ENCODE measurements at regions not wholly inside any gene's neighbourhood (a gene's known extent, or its start where the extent isn't known, plus 50 kb on each side); places are given as distances from the start of the nearest gene placed in this dataset.

DNA sequence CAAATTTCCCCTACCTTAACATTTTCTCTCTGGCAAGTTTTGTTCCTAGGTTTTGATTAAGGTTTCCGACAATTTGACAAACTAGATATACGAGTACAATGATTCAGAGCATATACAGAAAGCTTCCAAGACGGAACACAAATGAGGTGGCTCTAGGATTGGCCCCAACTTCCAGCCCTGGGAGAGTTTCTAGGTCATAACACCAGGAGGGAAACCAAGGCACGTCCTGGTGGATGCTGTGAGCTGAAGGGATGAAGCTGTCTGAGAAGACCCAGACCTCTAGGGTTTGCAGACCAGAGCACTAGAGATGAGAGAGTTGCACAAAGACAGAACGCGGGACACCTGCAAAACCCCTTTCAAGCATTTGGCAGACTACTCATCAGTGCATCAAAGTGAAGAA, 51.5 kb upstream of the CAND1 start:
- no peak overlapping the region for H3K4me3 ChIP-seq (ENCODE audit: low read depth, low read length)

All from iPS-11a (cell line).